Erythroblast (primary cell): ENCODE measurements at regions not wholly inside any gene's neighbourhood (a gene's known extent, or its start where the extent isn't known, plus 50 kb on each side); places are given as distances from the start of the nearest gene placed in this dataset.

ENCODE experiments used
- GATA1 ChIP-seq: IDR thresholded peaks from 2 replicates; pipeline ENCODE4 v1.6.1; 2011; ENCODE audit warnings: low read depth, mild to moderate bottlenecking, control low read depth, low read length, moderate library complexity
- POLR2A ChIP-seq: IDR thresholded peaks from 2 replicates; pipeline ENCODE4 v1.6.1; 2011; ENCODE audit warnings: mild to moderate bottlenecking, low read length

- TF ChIP-seq POLR2A (no peak), GATA1 (no peak)
Observed at GRCh38 chr13:111875915-111876314, 191.0 kb upstream of the SOX1 start.
